ENCODE measurements at regions not wholly inside any gene's neighbourhood (a gene's known extent, or its start where the extent isn't known, plus 50 kb on each side); places are given as distances from the start of the nearest gene placed in this dataset.

DNA sequence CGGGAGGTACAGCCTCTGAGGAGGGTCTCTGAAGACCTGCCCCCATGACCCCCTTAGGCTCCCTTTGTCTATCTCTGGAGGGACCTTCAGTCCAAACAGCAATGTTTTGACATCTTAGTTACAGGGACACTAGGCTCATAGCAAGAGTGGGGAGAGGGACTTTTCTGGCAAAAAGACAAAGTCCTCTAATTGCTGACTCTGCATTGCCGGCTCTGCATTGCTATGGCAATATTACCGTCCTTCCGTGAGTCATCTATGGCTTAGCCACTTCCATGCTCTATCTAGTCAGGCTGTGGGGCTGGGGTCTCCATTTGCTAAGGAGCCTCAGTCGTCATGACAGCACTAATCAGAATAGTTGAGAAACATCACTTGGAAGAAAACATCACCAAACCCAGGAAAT is 952.6 kb downstream of the KCNMA1 start (continued):
- TF ChIP-seq, protein P1, sequence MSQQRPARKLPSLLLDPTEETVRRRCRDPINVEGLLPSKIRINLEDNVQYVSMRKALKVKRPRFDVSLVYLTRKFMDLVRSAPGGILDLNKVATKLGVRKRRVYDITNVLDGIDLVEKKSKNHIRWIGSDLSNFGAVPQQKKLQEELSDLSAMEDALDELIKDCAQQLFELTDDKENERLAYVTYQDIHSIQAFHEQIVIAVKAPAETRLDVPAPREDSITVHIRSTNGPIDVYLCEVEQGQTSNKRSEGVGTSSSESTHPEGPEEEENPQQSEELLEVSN (IDR thresholded peaks at IDR 0.05): no peak
- TF ChIP-seq, protein P2, sequence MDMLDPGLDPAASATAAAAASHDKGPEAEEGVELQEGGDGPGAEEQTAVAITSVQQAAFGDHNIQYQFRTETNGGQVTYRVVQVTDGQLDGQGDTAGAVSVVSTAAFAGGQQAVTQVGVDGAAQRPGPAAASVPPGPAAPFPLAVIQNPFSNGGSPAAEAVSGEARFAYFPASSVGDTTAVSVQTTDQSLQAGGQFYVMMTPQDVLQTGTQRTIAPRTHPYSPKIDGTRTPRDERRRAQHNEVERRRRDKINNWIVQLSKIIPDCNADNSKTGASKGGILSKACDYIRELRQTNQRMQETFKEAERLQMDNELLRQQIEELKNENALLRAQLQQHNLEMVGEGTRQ (IDR thresholded peaks at IDR 0.05; ENCODE audit: low read length): no peak
- TF ChIP-seq EP300 (IDR thresholded peaks at IDR 0.05; ENCODE audit: borderline replicate concordance in 1 of 2, low read depth in 2 of 2, low read length in 2 of 2) (no peak), RAD21 (IDR thresholded peaks at IDR 0.05 in 1 of 2, conservative IDR thresholded peaks at IDR 0.05 in 1 of 2; ENCODE audit: low read depth in 2 of 2, low read length in 2 of 2) (no peak), RBBP5 (IDR thresholded peaks at IDR 0.05; ENCODE audit: borderline replicate concordance, low read depth, low read length) (no peak), CTBP2 (IDR thresholded peaks at IDR 0.05; ENCODE audit: borderline replicate concordance, insufficient read depth, insufficient read length, low read length) (no peak), TAF1 (IDR thresholded peaks at IDR 0.05; ENCODE audit: low read depth, low read length) (no peak)
